Activated B cell treated with CpG ODN at 0.5 μM for 24 hours (primary cell): ENCODE measurements at regions not wholly inside any gene's neighbourhood (a gene's known extent, or its start where the extent isn't known, plus 50 kb on each side); places are given as distances from the start of the nearest gene placed in this dataset.

Experiments used
- ATAC-seq: fragments of 200-7000 bp; cut with Tn5 transposase; one replicate; pipeline ENCODE4 v1.10.0; 2021; ENCODE audit warnings: low read depth, mild to moderate bottlenecking, moderate library complexity
- CTCF ChIA-PET: fragments of 350-600 bp; sonication (Branson Sonifier 250); formaldehyde crosslinking; loops from one replicate; lab custom pipeline; 2021; ENCODE audit warnings: antibody characterized with exemption; lab: Charles Lee
- POLR2A ChIA-PET: fragments of 350-600 bp; sonication (Branson Sonifier 250); formaldehyde crosslinking; loops from one replicate; lab custom pipeline; 2021; ENCODE audit warnings: antibody characterized with exemption; lab: Charles Lee
- DNase-seq: peaks from one replicate; pipeline ENCODE4 v3.0.0; 2022
- H3K27ac Mint-ChIP-seq: one replicate; pipeline ENCODE4 v1.8.0; 2020; ENCODE audit warnings: mixed read lengths
- H3K27me3 Mint-ChIP-seq: one replicate; pipeline ENCODE4 v1.8.0; 2021; ENCODE audit warnings: mixed read lengths
- H3K36me3 Mint-ChIP-seq: one replicate; pipeline ENCODE4 v1.8.0; 2021; ENCODE audit warnings: low read depth, mixed read lengths
- H3K4me1 Mint-ChIP-seq: one replicate; pipeline ENCODE4 v1.8.0; 2021; ENCODE audit warnings: mixed read lengths
- H3K4me3 Mint-ChIP-seq: one replicate; pipeline ENCODE4 v1.8.0; 2020; ENCODE audit warnings: mild to moderate bottlenecking, mixed read lengths
- H3K9me3 Mint-ChIP-seq: one replicate; pipeline ENCODE4 v1.8.0; 2020; ENCODE audit warnings: mixed read lengths
- CTCF ChIP-seq: fragments of 200-600 bp; IDR thresholded peaks from one replicate; pipeline ENCODE4 v1.8.0; 2022; ENCODE audit warnings: antibody characterized with exemption, mild to moderate bottlenecking
- intact Hi-C: fragments of 100-400 bp; cut with micrococcal nuclease; formaldehyde crosslinking; loops from one replicate; pipeline ENCODE4 v1.15.1; 2024

GRCh38 chr11:45024316-45024715 is 73.6 kb upstream of the TP53I11 start:
- CTCF ChIA-PET = interaction anchor here (0.6 kb wide), 1 partner anchor 59 kb away, joined by 3 read pairs; no protein-coding TSS in a partner anchor
- POLR2A ChIA-PET = no interaction called here
- TF ChIP-seq CTCF = no peak

GRCh38 chr11:45024846-45025588 is 74.3 kb upstream of the TP53I11 start:
- Mint-ChIP-seq H3K27ac (peak overlapping the region; percentile 93), H3K4me3 (peak overlapping the region; percentile 38), H3K27me3 (no peaks in the 10 kb centered on the region), H3K36me3 (no peaks in the 10 kb centered on the region), H3K9me3 (peaks cover under 1% of the 10 kb centered on the region), H3K4me1 (peaks cover 65% of the 10 kb centered on the region)
- intact Hi-C loops = loop anchor here (5.0 to 10.0 kb wide), 2 partner anchors 43 to 780 kb away; partner anchors contain the start of gene SLC35C1
- CTCF ChIA-PET = interaction anchor here (0.7 to 1.9 kb wide), 2 partner anchors 77 to 89 kb away, joined by 3 to 10 read pairs; no protein-coding TSS in a partner anchor
- ATAC-seq (no peak), DNase-seq (no peak)
- POLR2A ChIA-PET = interaction anchor here (0.9 to 2.4 kb wide), 4 partner anchors 8 to 73 kb away, joined by 3 to 8 read pairs (median 5); no protein-coding TSS in a partner anchor
- TF ChIP-seq CTCF = no peak

More at GRCh38 chr11:45024316-45024715, 73.6 kb upstream of the TP53I11 start:
- ATAC-seq (no peak), DNase-seq (no peak)
- Mint-ChIP-seq H3K27ac (no peak overlapping the region), H3K9me3 (peaks cover 2% of the 10 kb centered on the region), H3K27me3 (no peaks in the 10 kb centered on the region), H3K4me1 (peaks cover 59% of the 10 kb centered on the region), H3K36me3 (no peaks in the 10 kb centered on the region), H3K4me3 (no peak overlapping the region)
- intact Hi-C loops = loop anchor here (10.0 kb wide), 1 partner anchor 780 kb away; the partner anchor contains the start of gene SLC35C1

DNA sequence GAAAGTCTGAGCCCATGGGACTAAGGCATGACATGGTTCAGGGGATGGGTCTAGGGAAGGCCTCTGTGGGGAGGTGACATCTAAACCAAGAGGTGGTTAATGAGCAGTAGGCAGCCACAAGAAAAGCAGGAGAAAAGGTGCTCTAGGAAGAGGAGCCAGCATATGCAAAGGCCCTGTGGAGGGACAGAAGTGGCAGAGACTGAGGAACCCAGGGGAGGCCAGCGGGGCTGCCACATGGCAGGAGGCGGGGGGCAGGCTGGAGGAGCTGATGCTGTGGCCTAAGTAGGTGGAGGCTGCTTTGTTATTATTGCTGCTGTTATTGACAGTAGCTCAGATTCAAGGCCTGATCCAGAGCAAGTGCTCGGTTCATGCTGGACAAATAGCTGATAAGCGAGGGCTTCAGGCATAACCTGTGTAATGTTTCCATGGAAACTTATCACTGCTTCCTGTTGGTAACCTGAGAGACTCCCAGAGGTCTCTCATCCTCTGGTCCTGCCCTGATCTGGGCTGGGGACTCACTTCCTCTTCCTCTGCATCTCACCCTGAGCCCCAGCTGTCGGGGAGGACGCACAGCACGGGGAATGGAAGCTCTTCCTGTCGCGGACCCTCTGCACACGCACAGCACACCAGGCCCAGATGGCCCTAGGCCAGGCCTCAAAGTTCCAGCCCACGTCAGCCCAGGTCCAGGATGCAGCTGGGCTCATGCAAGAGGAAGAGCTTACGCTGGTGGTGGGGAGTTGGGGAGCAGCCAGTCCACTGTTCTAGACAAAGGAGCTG is 75.2 kb upstream of the TP53I11 start:
- Mint-ChIP-seq H3K27me3 (no peaks in the 10 kb centered on the region), H3K4me1 (peaks cover 65% of the 10 kb centered on the region), H3K9me3 (no peaks in the 10 kb centered on the region), H3K36me3 (no peaks in the 10 kb centered on the region), H3K27ac (peak overlapping the region; percentile 93), H3K4me3 (peak overlapping the region; percentile 54)
- peak; percentile 46 for ATAC-seq
- DNase-seq = peak; percentile 48
- intact Hi-C loops = loop anchor here (5.0 to 10.0 kb wide), 2 partner anchors 44 to 779 kb away; partner anchors contain the start of gene SLC35C1
- CTCF ChIA-PET = interaction anchor here (0.7 to 1.9 kb wide), 4 partner anchors 47 to 90 kb away, joined by 3 to 10 read pairs (median 4); no protein-coding TSS in a partner anchor
- TF ChIP-seq CTCF = no peak
- POLR2A ChIA-PET = interaction anchor here (0.8 to 2.4 kb wide), 14 partner anchors 9 to 416 kb away, joined by 3 to 15 read pairs (median 5); partner anchors contain the start of gene TP53I11

- Mint-ChIP-seq H3K4me3 (no peak overlapping the region), H3K27me3 (no peaks in the 10 kb centered on the region), H3K36me3 (no peaks in the 10 kb centered on the region), H3K4me1 (peaks cover 67% of the 10 kb centered on the region), H3K9me3 (peaks cover 3% of the 10 kb centered on the region), H3K27ac (peak overlapping the region; percentile 93)
- ATAC-seq = no peak
- POLR2A ChIA-PET = interaction anchor here (0.9 to 2.4 kb wide), 10 partner anchors 10 to 89 kb away, joined by 3 to 15 read pairs (median 6); partner anchors contain the start of gene TP53I11
- TF ChIP-seq CTCF = no peak
- intact Hi-C loops = loop anchor here (5.0 to 10.0 kb wide), 2 partner anchors 45 to 778 kb away; partner anchors contain the start of gene SLC35C1
- DNase-seq = no peak
- CTCF ChIA-PET = interaction anchor here (1.0 kb wide), 2 partner anchors 46 to 76 kb away, joined by 3 to 6 read pairs; no protein-coding TSS in a partner anchor
Observed at GRCh38 chr11:45026835-45027234, 76.2 kb upstream of the TP53I11 start.
